Nephron (organoid): ENCODE measurements at regions not wholly inside any gene's neighbourhood (a gene's known extent, or its start where the extent isn't known, plus 50 kb on each side); places are given as distances from the start of the nearest gene placed in this dataset.
A peak's percentile ranks its signal among the peaks of the same experiment; 100 is the strongest.

Experiments used
- H3K27ac Mint-ChIP-seq, 3 experiments: 2 replicates each; pipeline ENCODE4 v1.8.0; 2020; ENCODE audit warnings: mixed read lengths in 3 of 3, mild to moderate bottlenecking in 2 of 3, moderate library complexity in 1 of 3
- H3K27me3 Mint-ChIP-seq: 2 replicates; pipeline ENCODE4 v1.8.0; 2021; ENCODE audit warnings: low read depth, mild to moderate bottlenecking, moderate library complexity, mixed read lengths
- H3K36me3 Mint-ChIP-seq: 2 replicates; pipeline ENCODE4 v1.8.0; 2020; ENCODE audit warnings: low read depth, mixed read lengths
- H3K4me1 Mint-ChIP-seq: 2 replicates; pipeline ENCODE4 v1.8.0; 2020; ENCODE audit warnings: mixed read lengths
- H3K4me3 Mint-ChIP-seq, 3 experiments: 2 replicates each; pipeline ENCODE4 v1.8.0; 2020; ENCODE audit warnings: mild to moderate bottlenecking in 3 of 3, mixed read lengths in 3 of 3, moderate library complexity in 2 of 3
- H3K9me3 Mint-ChIP-seq: 2 replicates; pipeline ENCODE4 v1.8.0; 2020; ENCODE audit warnings: mixed read lengths
- CTCF ChIP-seq, 3 experiments: fragments of 200-600 bp; sonication (generic); IDR thresholded peaks; one replicate each; pipeline ENCODE4 v1.5.0; 2021; ENCODE audit warnings: antibody characterized with exemption in 3 of 3; ENCODE audit not compliant: unreplicated experiment in 3 of 3

GRCh38 chr5:128673411-128673957, 135.4 kb upstream of the FBN2 start:
- no peak overlapping the region for H3K4me3 Mint-ChIP-seq
- H3K27ac Mint-ChIP-seq: peak overlapping the region in 1 of 3 experiments; percentile 60
- H3K9me3 Mint-ChIP-seq: peaks cover 9% of the 10 kb centered on the region
- no peak for TF ChIP-seq CTCF (IDR thresholded peaks at IDR 0.05; ENCODE audit: unreplicated experiment in 3 of 3)
- H3K36me3 Mint-ChIP-seq: peaks cover 7% of the 10 kb centered on the region
- H3K4me1 Mint-ChIP-seq: peaks cover 29% of the 10 kb centered on the region
- H3K27me3 Mint-ChIP-seq: no peaks in the 10 kb centered on the region

- Mint-ChIP-seq H3K27ac (peak overlapping the region in 1 of 3 experiments; percentile 26), H3K4me3 (no peak overlapping the region), H3K36me3 (peaks cover 7% of the 10 kb centered on the region), H3K9me3 (peaks cover 9% of the 10 kb centered on the region), H3K4me1 (peaks cover 29% of the 10 kb centered on the region), H3K27me3 (no peaks in the 10 kb centered on the region)
- TF ChIP-seq CTCF (IDR thresholded peaks at IDR 0.05; ENCODE audit: unreplicated experiment in 3 of 3): no peak
Measured at GRCh38 chr5:128673970-128674369, 135.9 kb upstream of the FBN2 start.

DNA sequence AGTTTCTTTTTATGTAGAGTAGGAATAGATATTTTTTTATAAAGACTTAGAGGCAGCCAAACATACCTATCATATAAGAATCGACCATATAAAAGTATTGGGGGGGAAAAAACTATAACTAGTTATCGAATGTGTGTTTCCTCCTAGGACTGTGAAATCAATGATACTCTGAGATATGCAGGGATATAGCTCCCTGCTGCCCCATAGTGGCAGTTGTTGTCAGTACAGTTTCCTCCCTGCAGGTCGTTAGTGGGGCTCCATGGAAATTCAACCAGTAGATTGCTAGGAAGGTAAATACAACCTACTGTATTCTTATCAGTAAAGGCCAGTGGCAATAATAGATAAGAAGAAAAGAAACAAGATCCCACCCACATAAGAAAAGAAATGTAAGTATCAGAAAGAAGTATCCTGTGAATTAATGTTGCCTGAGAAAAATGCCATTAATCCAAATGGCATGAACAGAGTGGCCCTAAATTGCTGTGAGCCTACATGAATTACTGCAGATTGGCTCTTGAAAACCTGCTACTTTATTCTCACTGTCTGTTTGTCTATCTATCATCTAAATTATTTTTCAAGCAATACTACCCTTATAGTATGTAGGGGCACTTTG, 136.9 kb upstream of the FBN2 start:
- peak; percentile 37 to 51 (median 50) for TF ChIP-seq CTCF (IDR thresholded peaks at IDR 0.05; ENCODE audit: unreplicated experiment in 3 of 3)
- H3K36me3 Mint-ChIP-seq: peaks cover 7% of the 10 kb centered on the region
- H3K4me1 Mint-ChIP-seq: peaks cover 29% of the 10 kb centered on the region
- peaks cover 9% of the 10 kb centered on the region for H3K9me3 Mint-ChIP-seq
- H3K4me3 Mint-ChIP-seq: no peak overlapping the region
- no peak overlapping the region for H3K27ac Mint-ChIP-seq
- H3K27me3 Mint-ChIP-seq: no peaks in the 10 kb centered on the region

DNA sequence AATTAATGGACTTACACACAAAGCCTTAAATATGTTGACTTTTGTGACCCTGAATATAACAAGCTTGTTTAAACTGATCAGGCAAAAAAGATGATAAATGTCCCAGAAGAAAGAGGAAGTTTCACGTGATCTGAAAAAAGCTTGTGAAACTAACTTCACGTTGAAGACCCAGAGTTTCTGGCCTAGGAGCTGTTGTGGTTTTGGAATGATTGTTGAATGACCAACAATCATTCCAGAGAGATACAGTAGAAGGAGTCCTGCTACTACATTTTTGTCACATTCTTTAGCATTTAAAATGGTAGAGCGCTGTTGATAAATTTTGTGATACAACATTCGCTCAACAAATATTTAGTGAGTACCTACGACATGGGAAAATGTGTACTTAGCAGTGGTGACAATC, 143.1 kb upstream of the FBN2 start:
- H3K27ac Mint-ChIP-seq: peak overlapping the region in 1 of 3 experiments; percentile 41
- TF ChIP-seq CTCF (IDR thresholded peaks at IDR 0.05; ENCODE audit: unreplicated experiment in 3 of 3): no peak
- peaks cover 3% of the 10 kb centered on the region for H3K9me3 Mint-ChIP-seq
- peaks cover 3% of the 10 kb centered on the region for H3K36me3 Mint-ChIP-seq
- peaks cover 17% of the 10 kb centered on the region for H3K4me1 Mint-ChIP-seq
- no peaks in the 10 kb centered on the region for H3K27me3 Mint-ChIP-seq
- no peak overlapping the region for H3K4me3 Mint-ChIP-seq

DNA sequence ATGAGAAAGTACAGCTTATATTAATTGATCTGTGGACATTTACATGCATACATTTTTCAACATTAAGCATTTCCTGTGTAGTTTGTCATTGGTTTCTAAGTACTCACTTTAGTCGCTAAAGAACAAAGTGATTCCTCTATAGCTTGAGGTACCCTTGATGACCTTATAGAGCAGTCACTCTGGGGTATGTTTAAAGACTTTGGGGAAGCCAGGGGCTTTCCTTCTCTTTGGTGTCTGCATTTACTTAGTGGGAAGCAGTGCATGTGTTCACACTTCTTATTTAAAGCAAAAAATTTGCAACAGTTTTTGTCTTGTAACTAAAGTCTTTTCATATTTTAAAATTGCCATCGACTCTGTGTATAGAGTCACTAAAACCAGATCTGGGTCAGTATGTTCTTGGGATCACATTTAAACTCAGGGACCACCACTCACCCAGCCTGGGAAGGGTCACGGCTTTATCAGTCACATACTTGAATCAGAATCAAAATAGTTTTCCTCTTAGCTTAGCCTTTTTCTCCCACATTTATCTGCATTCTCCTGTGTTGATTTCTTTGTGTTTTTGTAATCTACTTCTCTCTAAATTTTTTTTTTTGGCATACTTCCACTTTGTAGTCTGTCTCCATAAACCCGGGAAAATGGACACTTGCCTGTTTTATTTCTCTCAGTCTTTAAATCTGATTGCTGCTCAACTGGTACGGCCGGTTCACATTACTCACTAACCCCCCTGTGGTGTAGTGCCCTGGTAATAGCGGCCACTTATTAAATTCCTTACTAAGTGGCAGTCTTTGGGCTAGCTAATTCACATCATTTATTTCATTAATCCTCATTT, 143.9 kb upstream of the FBN2 start:
- Mint-ChIP-seq H3K27me3 (no peaks in the 10 kb centered on the region), H3K36me3 (no peaks in the 10 kb centered on the region), H3K9me3 (no peaks in the 10 kb centered on the region), H3K4me3 (no peak overlapping the region), H3K27ac (peak overlapping the region; percentile 11 to 41 (median 11)), H3K4me1 (peaks cover 17% of the 10 kb centered on the region)
- no peak for TF ChIP-seq CTCF (IDR thresholded peaks at IDR 0.05; ENCODE audit: unreplicated experiment in 3 of 3)
